Stimulated activated CD8-positive, alpha-beta memory T cell treated with anti-CD3 and anti-CD28 coated beads, Interleukin-15, amount 100 ng/mL, for 24 hours (primary cell): ENCODE measurements at regions not wholly inside any gene's neighbourhood (a gene's known extent, or its start where the extent isn't known, plus 50 kb on each side); places are given as distances from the start of the nearest gene placed in this dataset.
"Not testable (repeated sequence)": the region's sequence is repeated elsewhere in the genome, so short reads cannot be mapped to it uniquely, and the experiment has no call there.

Experiments used
- DNase-seq: peaks from one replicate; pipeline ENCODE4 v3.0.0-alpha.2; 2020; ENCODE audit warnings: low read depth

DNA sequence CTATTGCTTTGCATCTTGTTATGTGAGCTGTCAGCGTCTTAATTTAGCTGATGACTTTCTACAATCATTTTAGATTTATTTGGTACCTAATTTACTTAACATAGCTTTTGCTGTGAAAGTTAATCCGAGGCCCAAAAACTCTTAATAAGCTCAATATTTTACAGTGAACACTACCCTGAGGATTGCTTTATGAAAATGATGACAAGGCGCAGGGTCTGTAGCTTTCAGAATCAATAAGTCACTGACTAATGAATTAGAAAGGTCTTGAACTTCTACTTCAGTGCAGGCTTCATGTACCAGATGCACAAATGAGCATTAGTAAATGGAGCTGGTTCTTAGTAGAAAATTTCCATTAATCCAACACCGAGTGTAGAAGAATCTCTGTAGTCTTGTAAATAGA lies 81.4 kb upstream of the ZNF366 start:
- no peak for DNase-seq

DNA sequence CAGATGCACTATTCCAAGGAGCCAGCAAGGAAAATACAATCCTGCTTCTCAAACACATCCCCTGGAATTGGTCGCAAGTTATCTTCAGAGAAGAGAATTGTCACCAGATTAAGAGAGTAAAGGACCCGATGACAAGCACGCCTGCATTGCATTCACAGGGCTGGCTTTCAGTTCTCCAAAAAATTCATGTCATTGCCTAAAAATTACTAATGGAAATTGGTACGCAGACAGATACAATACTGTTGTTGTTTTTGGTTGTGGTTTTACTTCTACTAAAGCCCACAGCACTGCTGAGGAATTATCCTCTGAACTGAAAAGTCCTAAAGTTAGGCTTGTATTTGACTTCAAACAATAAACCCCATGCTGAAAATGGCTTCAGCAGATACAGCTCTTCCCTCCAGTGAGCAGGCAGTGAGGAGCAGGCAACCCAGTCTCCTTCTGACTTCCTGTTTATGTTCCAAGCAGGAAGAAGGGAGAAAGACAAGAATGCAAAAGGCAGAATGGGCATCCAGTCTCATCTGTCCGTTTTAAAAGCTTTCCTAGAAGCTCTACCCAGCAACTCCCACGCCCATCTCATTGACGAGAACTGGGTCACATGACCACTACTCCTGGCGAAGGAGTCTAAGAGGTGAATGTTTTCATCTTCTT lies 80.6 kb upstream of the ZNF366 start:
- DNase-seq: no peak

DNA sequence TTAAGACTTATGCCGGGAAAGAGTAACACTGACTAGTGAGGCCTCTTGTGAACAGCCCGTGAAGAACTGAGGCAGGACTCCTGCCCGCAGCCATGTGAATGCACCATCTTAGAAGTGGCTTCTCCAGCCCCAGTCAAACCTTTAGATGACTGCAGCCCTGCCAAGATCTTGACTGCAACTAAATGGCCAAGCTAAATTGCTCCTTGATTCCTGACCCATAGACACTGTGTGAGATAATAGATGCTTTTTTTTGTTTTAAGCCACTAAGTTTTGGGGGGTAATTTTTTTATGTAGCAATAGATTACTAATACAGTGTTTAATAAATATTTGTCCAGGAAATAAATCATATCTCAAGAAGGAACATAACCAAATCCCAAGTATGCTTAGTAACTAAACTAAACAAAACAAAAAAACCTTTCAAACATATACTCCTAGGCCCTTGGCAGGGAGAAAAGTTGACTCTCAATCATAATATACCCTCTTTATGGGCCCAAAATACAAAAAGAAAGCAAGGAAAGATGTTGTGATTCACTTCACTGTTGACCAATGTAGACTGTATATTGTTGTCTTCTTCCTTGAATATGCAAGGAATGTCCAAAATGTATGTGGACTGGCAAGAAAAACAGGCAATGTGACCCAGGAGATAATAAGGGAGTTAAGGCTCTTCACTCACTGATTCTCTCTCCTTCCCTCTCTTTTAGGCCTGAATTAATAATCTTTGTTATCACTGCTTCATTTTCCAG lies 79.7 kb upstream of the ZNF366 start:
- DNase-seq: no peak

DNA sequence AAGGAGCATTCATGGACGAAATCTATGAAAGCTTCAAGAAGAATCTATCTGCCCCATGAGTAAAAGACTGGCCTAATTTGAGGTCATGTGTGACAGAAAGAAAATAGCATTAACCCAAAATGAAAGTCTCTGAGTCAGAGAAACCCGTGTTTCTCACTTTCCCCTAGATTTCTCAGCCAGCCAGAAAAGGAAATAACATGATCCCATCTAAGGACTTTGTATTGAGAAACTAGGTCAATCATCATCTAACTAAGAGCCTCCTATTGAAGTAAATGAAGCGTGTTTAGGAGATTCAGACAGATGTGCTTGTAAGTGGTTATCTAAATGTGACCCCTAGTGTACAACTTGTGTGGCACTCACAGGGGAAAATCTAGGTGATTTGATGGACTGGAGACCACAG lies 77.3 kb upstream of the ZNF366 start:
- DNase-seq: no peak

DNA sequence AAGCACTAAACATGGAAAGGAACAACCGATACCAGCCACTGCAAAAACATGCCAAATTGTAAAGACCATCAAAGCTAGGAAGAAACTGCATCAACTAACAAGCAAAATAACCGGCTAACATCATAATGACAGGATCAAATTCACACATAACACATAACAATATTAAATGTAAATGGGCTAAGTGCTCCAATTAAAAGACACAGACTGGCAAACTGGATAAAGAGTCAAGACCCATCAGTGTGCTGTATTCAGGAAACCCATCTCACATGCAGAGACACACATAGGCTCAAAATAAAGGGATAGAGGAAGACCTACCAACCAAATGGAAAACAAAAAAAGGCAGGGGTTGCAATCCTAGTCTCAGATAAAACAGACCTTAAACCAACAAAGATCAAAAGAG lies 72.1 kb upstream of the ZNF366 start:
- DNase-seq: not testable (repeated sequence)

DNA sequence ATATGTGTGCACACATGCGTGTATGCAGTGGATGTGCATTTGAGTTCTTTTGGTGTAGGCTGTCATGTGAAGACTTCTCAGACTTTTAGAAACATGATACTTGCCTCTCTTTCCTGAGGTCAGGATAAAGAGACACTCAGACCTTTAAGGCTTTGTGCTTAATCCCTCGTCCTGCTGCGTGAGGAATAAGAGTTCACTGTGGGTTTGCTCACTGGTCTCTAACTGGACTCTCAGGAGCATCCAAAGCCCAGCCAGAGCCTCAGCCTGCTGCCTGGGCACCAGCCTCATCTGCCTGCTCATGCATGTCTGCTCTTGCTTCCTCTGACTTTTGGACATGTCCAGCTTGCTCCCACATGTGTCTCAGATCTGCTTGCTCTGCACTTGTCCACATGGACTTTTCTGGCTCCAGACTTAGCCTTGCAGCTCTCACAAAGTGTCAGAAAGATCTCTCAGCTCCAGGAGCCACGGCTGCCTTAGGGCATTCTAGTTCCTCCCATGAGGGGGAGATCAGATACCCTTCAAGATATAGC lies 65.1 kb upstream of the ZNF366 start:
- no peak for DNase-seq

DNA sequence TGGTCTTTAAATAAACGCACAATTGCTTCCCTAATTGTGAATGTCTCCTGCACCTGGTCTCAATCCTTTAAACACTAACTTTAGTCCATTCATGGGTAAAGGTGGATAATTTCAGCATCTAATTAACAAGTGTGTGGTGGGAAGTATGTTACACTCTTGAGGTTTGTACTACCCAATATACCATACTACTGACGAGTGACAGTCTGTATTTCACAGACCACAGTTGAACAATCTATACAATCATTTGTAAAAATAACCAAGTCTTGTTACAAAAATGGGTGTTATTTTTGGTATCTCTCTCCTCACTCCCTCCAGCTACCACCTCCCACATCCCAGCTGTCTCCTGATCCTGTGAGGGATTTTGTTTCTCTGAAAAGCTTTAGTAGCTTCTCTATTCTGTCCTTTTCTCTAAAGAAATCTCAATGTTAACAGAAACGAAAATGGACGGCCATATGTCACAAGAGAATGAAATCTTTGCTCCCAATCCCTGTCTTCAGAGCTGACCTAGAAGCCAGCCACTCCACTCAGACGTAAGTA lies 62.3 kb upstream of the ZNF366 start:
- DNase-seq: no peak

DNA sequence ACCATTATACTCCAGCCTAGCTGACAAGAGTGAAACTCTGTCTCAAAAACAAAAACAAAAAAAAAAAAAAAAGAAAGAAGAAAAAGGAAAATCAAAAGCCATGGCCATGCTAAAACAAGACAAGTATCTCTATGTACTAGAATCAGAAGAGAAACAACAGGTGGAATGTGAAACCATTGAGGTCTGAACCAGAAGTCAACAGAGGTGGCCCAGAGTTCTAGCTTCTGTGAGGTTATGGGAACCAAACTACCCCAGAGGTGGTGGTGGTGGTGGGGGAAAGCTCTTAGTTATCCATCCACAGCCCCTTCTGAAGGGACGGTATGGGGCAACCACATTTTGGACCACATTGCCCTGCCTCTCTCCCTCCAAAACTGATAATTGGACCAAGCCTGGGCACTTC lies 59.5 kb upstream of the ZNF366 start:
- no peak for DNase-seq

DNA sequence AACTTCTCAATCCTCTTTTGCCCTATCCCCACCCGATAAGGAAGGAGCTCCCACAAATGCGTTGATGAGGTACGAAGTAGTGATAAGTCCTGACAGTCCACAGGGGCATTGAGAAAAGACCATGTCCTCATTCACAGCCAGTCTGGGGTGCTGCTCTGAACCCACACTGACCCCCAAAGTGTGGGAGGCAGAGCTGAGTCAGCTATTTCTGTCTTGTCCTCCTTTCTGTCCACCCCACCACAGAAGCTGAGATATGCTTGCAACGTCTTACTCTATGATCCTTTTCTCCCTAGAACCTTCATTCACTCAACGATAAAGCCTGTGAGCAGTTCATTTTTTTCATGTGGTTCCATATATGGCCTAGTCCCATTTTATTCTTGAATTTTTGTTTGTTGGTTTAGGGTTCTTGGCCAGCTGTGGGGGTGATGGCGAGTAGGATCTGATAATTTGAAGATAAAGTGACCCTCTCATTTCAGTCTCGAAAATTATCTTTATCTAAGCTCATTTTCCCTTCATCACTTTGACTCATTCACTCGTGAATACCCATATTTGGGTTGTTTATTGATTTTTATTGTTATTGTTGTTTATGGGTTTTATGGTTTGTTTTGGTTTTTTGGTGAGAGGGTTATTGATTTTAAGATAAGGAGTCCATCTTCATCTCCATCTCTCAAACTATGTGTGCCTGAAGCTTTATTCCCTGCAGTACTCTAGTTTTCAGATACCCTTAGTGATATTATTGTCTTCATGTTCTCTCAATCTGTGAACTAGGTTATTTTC lies 58.5 kb upstream of the ZNF366 start:
- no peak for DNase-seq

DNA sequence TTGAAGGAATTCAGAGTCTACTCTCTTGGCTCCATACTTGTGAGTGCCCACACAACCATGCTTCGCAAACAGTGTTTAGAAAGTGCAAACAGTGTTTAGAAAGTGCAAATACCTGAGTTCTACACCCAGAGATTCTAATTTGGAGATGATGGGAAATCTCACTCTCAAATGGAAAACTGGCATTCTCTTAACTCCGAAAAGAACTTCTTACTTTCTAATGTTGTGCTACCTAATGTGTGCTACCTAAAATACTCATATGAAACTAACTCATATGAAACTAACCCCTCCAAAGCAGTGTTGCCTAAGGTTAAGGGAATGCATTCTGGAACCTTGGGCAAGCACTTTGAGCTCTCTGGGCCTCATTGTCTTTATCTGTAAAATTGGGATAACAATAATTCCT lies 55.5 kb upstream of the ZNF366 start:
- no peak for DNase-seq

DNA sequence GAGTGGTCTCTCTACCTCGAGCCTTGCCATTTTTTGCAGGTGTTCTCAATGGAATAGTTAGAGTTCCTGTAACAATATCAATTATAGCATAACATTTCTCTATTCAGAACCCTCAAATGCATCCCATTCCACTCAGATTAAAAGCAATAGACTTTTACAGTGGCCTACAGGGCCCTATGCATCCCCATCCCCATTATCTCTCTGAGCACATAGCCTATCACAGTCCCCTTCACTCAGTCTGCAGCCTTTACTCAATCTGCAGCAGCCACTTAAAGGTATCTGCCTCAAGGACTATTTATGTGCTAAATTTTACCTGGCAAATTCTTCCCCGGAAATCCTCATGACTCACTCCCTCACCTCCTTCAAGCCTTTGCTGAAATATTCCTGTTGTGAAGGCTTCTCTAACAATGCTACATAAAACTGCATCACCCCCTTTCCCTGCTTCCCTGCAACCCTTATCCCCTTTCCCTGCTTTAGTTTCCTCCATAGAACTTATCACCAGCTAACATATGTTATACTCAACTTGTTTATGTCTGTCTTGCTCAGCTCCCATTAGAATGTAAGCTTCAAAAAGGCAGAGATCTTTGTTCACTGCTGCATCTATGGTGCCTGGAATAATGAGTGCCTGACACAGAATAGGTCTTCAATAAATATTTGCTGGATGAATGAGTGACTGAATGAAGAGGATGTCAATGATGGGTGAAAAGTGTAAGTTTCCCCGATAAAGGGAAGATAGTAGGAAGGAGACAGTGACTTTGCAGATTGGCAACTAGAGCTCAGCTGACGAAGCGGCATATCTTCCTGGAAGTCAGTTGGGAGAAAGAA lies 54.1 kb upstream of the ZNF366 start:
- no peak for DNase-seq

DNA sequence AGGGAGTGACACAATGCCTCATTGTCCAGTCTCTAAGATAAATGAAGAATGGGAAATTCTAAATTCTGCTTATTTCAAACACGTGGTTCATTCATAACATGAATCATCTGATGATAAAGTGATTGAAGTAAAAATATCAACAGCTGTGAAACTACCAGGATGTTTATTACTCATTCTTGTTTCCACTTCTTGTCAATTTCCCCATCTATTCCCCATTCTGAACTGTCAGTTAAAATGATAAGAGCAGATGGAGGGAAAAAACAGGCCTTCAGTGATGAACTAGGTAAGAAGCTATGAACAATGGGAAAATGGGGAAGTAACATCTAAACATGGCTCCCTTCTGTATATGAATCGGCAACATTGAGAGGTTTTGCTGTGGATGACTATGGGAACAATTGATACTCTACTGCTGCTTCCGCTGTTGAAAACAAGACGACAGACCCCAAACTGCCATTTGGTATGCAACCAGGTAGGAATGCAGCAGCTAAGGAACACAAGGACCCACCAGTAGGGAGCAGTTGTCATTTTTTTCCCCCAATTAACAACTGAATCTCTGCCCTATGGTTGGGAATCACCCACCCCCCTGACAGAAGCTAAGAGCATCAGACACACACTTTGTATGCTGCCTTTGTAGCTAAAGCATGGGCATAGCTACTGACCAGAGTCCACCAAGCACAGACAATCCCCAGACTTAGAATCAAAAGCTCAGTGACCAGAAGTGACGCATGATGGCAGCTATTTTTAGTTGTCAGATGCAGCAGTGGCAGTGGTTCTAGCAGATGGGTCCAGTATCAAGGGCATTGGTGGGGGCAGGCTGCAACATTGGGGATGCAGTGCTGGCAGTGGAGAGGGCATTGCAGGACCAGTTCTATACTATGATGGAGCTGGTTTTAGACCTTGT lies 52.9 kb upstream of the ZNF366 start:
- no peak for DNase-seq

DNA sequence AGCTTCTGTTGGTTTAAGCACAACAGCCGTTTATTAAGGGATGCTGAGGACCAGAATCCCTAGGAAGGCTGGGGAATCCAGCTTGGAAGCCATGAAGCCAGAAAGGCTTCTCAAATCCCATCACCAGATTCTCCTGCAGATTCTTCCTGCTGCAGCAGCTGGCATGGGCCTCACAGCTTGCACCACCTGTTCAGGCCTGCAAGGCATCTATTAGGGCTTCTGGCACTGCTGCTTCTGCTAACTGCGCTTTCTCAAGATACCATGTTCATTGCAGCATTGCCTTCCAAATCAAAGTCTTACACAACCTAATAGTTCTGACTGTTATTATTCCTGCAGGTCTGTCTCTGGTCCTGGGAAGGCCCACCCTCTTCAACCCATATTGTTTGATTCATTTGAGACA lies 51.2 kb upstream of the ZNF366 start:
- no peak for DNase-seq

DNA sequence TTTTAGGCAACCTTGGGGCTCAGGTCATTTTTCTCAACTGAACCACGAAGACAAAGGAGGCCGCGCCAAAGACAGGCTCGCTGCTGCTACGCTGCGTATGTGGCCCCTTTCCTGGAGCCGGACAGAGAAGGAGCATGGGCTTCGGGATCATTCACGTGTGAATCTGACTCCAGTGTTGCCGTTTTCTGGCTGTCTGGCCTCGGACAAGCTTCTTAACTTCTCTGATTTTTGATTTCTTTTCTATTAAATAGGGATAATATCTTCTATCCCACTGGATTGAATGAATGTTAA lies 50.8 kb upstream of the ZNF366 start:
- DNase-seq: no peak

DNA sequence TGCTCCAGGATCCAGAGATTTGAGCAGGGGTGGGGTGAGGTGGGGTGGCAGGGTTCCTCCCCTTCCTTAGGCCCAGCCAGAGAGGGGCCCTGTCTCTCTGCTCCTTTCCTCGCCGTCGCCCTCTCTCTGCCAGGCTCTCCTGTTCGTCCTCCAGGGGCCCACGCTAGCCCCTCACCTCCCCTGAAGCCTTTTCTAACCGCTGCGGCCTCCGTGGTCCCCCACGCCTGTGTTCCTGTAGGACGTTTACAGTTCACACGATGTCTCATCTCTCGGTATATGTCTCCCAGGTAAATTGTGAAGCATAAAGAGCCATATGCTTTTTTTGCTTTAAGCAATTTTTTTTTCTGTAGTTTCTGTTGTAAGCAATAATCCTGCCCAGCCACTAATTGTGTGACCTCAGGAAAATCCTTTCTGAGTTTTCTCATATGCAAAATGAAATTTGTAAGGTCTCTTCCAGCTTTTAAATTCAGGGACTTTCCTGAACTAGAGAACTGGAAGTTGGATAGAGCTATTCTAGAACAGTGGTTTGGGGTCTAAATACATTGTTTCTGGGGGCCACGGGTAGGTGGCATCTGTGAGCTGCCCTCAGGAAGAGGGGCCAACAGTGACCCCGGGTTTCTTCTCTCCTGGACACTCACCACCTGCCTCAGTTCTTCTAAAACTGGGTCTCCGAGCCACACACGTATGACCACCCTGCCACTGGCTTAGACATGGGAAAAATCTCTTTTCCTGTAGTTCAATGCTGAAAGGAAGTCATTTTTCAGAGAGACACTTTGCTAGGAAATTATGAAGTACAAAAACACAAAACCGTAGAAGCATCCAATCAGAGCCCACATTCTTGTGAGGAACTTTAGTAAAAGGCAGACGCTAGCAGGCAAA lies 50.2 kb upstream of the ZNF366 start:
- no peak for DNase-seq
